Mucosa of descending colon (tissue), 3 donors: ENCODE measurements at regions not wholly inside any gene's neighbourhood (a gene's known extent, or its start where the extent isn't known, plus 50 kb on each side); places are given as distances from the start of the nearest gene placed in this dataset.

Experiments
- ATAC-seq: fragments of 200-7000 bp; cut with Tn5 transposase; one replicate; pipeline ENCODE4 v1.9.1; 2020; ENCODE audit warnings: mild to moderate bottlenecking, moderate library complexity
- DNase-seq, 3 donors: peaks; one replicate each; pipeline ENCODE4 v3.0.0-alpha.2; 2020
- H3K36me3 ChIP-seq: fragments of 200-600 bp; one replicate; pipeline ENCODE4 v1.8.0; 2021; ENCODE audit warnings: low read depth, mild to moderate bottlenecking
- H3K4me1 ChIP-seq: fragments of 200-600 bp; one replicate; pipeline ENCODE4 v1.8.0; 2021; ENCODE audit warnings: low read depth, mild to moderate bottlenecking
- H3K4me3 ChIP-seq: fragments of 200-600 bp; one replicate; pipeline ENCODE4 v1.8.0; 2021; ENCODE audit warnings: mild to moderate bottlenecking
- H3K9me3 ChIP-seq: fragments of 200-600 bp; one replicate; pipeline ENCODE4 v1.8.0; 2021; ENCODE audit warnings: mild to moderate bottlenecking
- CTCF ChIP-seq: fragments of 200-600 bp; IDR thresholded peaks from one replicate; pipeline ENCODE4 v1.8.0; 2022; ENCODE audit warnings: antibody characterized with exemption, mild to moderate bottlenecking
- intact Hi-C, 2 donors: fragments of 100-400 bp; cut with DNase I in 1 of 2; cut with micrococcal nuclease in 1 of 2; formaldehyde crosslinking; loops; one replicate each; pipeline versions ENCODE4 v1.11.0 to v1.11.1; 2022; cut with DNase I, micrococcal nuclease
- donor health status: DM: no; HTN: no; CAD: no; lungs with moderate emphysema.
- donor health status: DM: no; HTN: no; CAD: no.
- donor health status: DM: no; HTN: yes; CAD: no.

GRCh38 chr2:83282043-83282795, 1176.9 kb downstream of the SUCLG1 start:
- TF ChIP-seq CTCF: no peak
- Histone ChIP-seq H3K4me3 (no peak overlapping the region), H3K36me3 (no peaks in the 10 kb centered on the region), H3K9me3 (no peaks in the 10 kb centered on the region), H3K4me1 (no peaks in the 10 kb centered on the region)
- DNase-seq (no peak), ATAC-seq (no peak)
- intact Hi-C loops: no loop called here

- intact Hi-C loops: no loop called here
- no peak for TF ChIP-seq CTCF
- no peaks in the 10 kb centered on the region for H3K36me3 ChIP-seq
- no peaks in the 10 kb centered on the region for H3K4me1 ChIP-seq
- no peak for DNase-seq
- no peak overlapping the region for H3K4me3 ChIP-seq
- H3K9me3 ChIP-seq: no peaks in the 10 kb centered on the region
- no peak for ATAC-seq
Measured at GRCh38 chr2:83280391-83280790, 1178.7 kb downstream of the SUCLG1 start.

GRCh38 chr2:83273322-83273721, 1185.8 kb downstream of the SUCLG1 start:
- Histone ChIP-seq H3K9me3 (no peaks in the 10 kb centered on the region), H3K4me1 (no peaks in the 10 kb centered on the region), H3K36me3 (no peaks in the 10 kb centered on the region), H3K4me3 (no peak overlapping the region)
- ATAC-seq (no peak), DNase-seq (no peak)
- intact Hi-C loops: no loop called here
- TF ChIP-seq CTCF: no peak

GRCh38 chr2:83261591-83262136, 1197.4 kb downstream of the SUCLG1 start:
- DNase-seq: no peak

GRCh38 chr2:83253848-83254247, 1205.2 kb downstream of the SUCLG1 start:
- intact Hi-C loops: no loop called here
- ATAC-seq (no peak), DNase-seq (no peak)
- H3K4me3 ChIP-seq: no peak overlapping the region
- H3K9me3 ChIP-seq: no peaks in the 10 kb centered on the region
- H3K36me3 ChIP-seq: no peaks in the 10 kb centered on the region
- no peaks in the 10 kb centered on the region for H3K4me1 ChIP-seq
- no peak for TF ChIP-seq CTCF

More at GRCh38 chr2:83261591-83262136, 1197.4 kb downstream of the SUCLG1 start:
- intact Hi-C loops: no loop called here
- no peaks in the 10 kb centered on the region for H3K36me3 ChIP-seq
- no peak for TF ChIP-seq CTCF
- H3K9me3 ChIP-seq: no peaks in the 10 kb centered on the region
- H3K4me3 ChIP-seq: no peak overlapping the region
- H3K4me1 ChIP-seq: no peaks in the 10 kb centered on the region
- ATAC-seq: no peak
